ENCODE measurements at regions not wholly inside any gene's neighbourhood (a gene's known extent, or its start where the extent isn't known, plus 50 kb on each side); places are given as distances from the start of the nearest gene placed in this dataset.

DNA sequence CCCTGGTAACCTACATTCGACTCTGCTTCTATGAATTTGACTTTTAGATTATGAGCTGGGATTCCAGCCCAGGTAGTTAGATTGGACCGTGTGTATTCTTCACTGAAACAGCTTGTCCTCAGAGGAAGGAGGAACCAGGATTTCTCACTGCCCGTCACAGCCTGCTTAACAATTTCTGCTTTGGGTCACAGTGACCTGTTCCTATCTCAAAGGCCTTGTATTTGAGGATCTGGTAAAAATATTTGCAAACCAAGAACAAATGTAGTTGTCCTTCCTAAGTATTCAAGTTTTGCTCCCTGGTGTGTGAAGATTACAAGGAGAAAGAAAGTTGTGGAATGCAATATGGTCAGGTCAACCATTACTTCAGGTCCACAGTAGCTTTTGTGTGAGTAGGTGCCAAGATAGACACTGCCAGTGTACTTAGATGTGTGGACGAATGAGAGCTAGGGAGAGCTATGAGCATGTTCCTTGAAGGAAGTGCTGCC lies 55.1 kb downstream of the KIF4B start:
- DNase-seq, result no peak

DNA sequence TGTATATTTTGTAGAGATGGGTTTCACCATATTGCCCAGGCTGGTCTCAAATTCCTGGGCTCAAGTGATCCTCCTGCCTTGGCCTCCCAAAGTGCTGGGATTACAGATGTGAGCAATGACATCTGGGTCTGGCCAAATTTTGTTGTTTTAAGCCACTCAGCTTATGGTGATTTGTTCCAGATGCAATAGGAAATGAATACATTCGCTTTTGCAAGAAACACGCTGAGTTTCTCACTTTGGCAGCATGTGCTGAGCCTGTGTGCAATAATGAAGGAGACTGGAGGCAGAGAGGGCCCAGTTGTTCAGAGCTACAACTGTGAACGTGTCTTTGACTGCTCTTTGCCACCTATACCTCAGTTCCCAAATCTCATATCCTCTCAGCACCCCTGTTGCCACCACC lies 56.4 kb downstream of the KIF4B start:
- DNase-seq, result no peak

- no peak for DNase-seq
These were observed 57.2 kb downstream of the KIF4B start for GRCh38 chr5:155070781-155071180.

- no peak for DNase-seq
These were observed 62.8 kb downstream of the KIF4B start for GRCh38 chr5:155076379-155076778.

GRCh38 chr5:155079698-155080097 lies 66.1 kb downstream of the KIF4B start:
- no peak for DNase-seq

GRCh38 chr5:155080721-155081120 lies 67.2 kb downstream of the KIF4B start:
- no peak for DNase-seq

DNA sequence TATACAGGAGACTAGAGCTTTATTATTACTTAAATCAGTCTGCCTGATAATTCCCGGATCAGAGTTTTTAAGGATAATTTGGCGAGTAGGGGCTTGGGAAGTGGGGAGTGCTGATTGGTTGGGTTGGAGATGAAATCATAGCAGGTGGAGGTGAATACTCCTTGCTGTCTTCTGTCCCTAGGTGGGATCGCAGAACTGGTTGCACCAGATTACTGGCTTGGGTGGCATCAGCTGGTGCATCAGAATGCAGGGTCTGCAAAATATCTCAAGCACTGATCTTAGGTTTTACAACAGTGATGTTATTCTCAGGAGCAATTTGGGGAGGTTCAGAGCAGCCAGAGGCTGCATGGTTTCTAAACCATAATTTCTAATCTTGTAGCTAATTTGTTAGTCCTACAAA lies 68.1 kb downstream of the KIF4B start:
- DNase-seq, result no peak

DNA sequence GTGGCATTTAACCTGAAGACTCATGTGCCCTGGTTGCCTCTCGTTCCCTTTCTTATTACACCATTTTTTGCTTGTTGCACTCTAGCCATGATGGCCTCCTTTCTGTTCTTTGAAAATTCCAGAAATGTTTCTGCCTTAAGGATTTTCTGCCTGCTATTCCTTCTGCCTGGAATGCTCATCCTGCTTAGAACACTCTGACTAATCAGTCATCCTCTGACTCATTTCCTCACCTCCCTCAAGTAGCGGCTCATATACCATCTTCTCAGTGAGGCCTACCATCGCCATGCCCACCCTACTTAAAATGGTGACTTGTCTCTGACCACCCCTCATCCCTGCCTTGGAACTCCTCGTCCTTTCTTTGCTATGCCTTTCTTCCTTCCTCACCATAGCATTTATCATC lies 68.8 kb downstream of the KIF4B start:
- DNase-seq, result no peak

GRCh38 chr5:155085282-155085989 lies 71.9 kb downstream of the KIF4B start:
- no peak for DNase-seq

GRCh38 chr5:155087036-155087435 lies 73.5 kb downstream of the KIF4B start:
- DNase-seq, result no peak

DNA sequence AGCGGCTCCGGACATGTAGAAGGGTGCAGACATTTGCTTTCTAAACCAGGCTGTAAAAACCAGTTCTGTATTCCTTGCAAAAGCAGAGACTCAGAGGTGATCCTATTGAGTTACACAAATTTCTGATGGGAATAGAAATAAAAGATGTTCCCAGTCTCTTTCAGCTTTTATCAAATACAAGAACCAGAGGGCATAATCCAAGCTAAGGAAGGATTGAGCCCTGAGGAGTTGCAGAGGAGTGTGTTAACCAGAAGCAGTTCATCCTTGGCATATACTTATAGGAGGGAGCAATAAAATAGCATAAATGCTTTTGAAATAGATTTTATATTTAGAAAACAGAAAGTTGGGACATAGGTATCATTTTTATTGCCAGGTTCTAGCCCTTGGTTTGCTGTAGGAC lies 75.3 kb downstream of the KIF4B start:
- no peak for DNase-seq

DNA sequence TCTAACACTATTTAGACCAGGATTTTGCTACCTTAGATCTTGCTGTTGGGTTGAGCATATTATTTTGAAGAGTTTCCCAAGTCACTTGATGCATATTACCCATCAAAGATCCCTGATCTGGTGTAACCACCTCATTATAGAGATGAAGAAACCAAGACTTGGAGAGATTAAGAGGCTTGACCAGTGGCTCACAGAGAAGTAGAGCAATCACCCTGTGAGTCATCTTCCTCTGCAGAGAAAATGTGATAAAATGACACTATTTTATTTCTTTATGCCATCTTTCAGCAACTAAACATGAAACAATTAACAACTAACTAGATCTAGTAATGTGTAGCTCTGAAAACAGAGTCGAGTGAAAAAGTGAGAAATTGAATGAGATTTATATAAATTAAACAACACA lies 76.1 kb downstream of the KIF4B start:
- no peak for DNase-seq

DNA sequence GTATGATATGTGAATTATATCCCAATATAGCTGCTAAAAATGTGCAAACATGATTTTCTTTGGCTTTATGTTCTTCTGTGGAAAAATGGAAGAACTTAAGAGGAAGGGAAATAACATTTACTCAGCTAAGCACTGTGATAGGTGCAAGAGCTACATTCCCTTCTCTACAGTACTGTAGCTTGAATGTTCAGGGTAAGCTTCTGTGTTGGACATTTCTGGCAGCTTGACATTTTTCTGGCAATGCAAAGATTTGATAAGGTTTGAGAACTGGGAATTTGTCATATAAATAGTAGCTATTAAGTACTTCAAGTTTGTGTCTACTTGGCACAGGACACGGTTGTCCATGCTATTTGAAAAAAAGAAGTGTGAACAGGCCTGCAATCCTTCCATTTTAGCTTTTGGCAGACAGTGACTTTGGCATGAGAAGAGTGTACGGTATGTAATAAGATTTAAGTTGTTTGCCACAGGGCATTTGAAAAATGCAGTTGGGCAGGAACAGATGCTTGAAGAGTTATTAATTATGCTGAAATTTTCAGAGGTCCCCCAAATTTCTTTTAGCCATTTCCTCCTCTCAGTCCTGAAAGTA lies 77.6 kb downstream of the KIF4B start:
- DNase-seq, result peak; percentile 20

DNA sequence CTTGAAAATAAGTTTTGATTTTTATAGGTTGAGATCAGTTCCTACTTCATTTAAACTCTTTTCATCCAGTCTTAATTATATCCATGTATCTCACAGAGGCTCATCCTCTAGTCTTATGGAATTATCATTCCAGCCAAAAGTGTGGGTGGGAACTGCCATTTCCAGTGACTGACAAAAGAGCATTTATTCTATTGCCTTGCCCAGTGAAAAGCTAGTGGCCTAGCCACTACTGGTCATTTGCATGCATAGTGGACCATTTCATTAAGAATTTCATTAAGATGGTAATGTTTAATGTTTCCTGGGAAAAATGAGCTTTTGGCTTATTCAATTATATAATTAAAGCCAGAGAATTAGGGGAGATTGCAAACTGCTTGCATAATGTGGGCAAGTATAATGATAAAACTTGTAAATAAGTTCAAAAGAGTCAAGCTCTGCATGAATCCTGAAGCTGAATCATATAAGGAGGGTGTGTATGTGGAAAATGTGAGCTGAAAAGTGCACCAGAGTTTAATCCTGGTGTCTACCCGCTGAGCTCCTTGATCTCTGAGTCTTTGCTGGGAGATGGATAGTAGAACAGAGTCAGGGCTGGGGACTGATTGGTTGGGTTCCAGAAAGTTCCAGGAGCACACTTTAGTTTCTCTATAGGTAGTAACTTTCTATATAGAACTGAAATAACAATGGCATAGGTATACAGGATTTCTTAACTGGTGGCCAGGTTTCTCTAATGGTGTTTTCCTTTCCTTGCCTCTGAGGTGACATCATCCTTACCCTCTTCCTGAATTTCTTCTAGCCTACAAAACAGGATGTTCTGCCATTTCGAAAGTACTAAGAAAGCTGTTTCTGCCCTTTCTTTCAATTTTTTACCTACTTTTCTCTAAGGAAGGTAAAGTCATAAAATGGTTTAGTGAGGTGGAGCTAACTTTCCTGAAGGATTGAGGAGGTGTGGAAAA lies 78.5 kb downstream of the KIF4B start:
- DNase-seq, result no peak

GRCh38 chr5:155094455-155094854 lies 80.9 kb downstream of the KIF4B start:
- DNase-seq, result no peak

DNA sequence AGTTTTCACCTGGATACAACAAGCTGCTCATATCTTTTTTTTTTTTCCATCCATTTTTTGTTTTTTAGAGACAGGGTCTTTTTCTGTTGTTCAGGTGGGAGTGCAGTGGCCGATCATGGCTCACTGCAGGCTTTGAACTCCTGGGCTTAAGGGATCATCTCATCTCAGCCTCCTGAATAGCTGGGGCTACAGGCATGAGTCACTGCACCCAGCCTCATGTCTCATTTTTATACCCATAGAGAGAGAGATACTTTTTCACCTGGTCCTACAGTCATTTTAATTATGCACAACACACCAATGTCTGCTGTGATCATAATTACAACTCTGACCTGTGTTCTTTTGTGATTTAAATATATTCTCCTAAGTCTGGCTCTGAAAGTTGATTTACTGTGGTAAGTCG lies 84.4 kb downstream of the KIF4B start:
- no peak for DNase-seq

DNA sequence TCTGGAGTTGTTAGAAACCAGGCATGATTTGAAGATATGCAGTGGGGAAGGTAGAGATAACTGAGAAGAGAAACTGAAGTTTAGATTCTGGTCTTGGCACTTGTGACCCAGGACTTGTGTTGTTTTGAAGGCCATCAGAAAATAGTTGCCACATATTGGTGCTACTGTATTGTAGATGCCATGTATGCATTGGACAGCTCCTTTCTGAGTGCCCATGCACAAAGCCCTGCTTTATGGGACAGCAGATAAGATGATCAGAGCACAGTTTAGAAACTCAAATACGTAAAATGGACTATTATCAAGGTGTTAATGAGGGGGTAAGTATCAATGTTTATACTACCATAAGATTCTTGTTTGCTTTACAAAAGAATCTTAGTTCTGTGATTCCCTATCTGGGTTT lies 84.9 kb downstream of the KIF4B start:
- DNase-seq, result no peak

- no peak for DNase-seq
These were observed 88.1 kb downstream of the KIF4B start for GRCh38 chr5:155101697-155102096.

GRCh38 chr5:155103146-155103545 lies 89.6 kb downstream of the KIF4B start:
- DNase-seq, result no peak

- no peak for DNase-seq
These were observed 90.9 kb downstream of the KIF4B start for GRCh38 chr5:155104441-155104840.

- DNase-seq, result no peak
These were observed 92.7 kb downstream of the KIF4B start for GRCh38 chr5:155106221-155106620.

GRCh38 chr5:155113888-155114287 lies 100.3 kb downstream of the KIF4B start:
- no peak for DNase-seq

DNA sequence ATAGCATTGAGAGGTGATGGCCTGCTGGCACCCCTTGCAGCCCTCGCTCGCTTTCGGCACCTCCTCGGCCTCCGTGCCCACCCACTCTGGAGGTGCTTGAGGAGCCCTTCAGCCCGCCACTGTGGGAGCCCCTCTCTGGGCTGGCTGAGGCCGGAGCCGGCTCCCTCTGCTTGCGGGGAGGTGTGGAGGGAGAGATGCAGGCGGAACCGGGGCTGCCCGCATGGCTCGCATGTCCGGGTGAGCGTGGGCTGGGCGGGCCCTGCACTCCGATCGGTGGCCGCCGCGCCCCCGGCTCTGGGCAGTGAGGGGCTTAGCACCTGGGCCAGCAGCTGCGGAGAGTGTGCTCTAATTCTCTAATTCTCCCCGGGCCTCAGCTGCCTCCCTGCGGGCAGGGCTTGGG lies 101.1 kb downstream of the KIF4B start:
- no peak for DNase-seq
